MM.1S (cell line): ENCODE measurements at regions not wholly inside any gene's neighbourhood (a gene's known extent, or its start where the extent isn't known, plus 50 kb on each side); places are given as distances from the start of the nearest gene placed in this dataset.

Experiments
- DNase-seq: peaks from one replicate; pipeline ENCODE4 v3.0.0-alpha.2; 2015
- H2AFZ ChIP-seq: fragments of 300-600 bp; sonication (generic); 2 replicates; pipeline ENCODE4 v1.6.0; 2016; ENCODE audit warnings: antibody characterized with exemption, low read length
- H3F3A ChIP-seq: fragments of 300-600 bp; sonication (generic); 2 replicates; pipeline ENCODE4 v1.6.1; 2016; ENCODE audit warnings: mild to moderate bottlenecking, antibody characterized with exemption, low read length, moderate library complexity, mixed read lengths; ENCODE audit not compliant: insufficient read depth
- H3K27ac ChIP-seq: fragments of 300-600 bp; sonication (generic); 2 replicates; pipeline ENCODE4 v1.5.1; 2016; ENCODE audit warnings: mild to moderate bottlenecking, low read length
- H3K27me3 ChIP-seq: fragments of 300-600 bp; sonication (generic); replicated peaks from 2 replicates; pipeline ENCODE4 v1.6.0; 2016; ENCODE audit warnings: low read length; ENCODE audit not compliant: insufficient read depth
- H3K36me3 ChIP-seq: fragments of 300-600 bp; sonication (generic); replicated peaks from 2 replicates; pipeline ENCODE4 v1.6.1; 2016; ENCODE audit warnings: mild to moderate bottlenecking, low read length, mixed read lengths; ENCODE audit not compliant: insufficient read depth
- H3K4me1 ChIP-seq: fragments of 300-600 bp; sonication (generic); 2 replicates; pipeline ENCODE4 v1.6.1; 2016; ENCODE audit warnings: low read length, mixed read lengths
- H3K4me2 ChIP-seq: fragments of 300-600 bp; sonication (generic); 2 replicates; pipeline ENCODE4 v1.6.0; 2016; ENCODE audit warnings: low read depth, low read length
- H3K4me3 ChIP-seq: fragments of 300-600 bp; sonication (generic); 2 replicates; pipeline ENCODE4 v1.5.1; 2016; ENCODE audit warnings: low read length, mixed read lengths
- H3K79me2 ChIP-seq: fragments of 300-600 bp; sonication (generic); 2 replicates; pipeline ENCODE4 v1.6.1; 2016; ENCODE audit warnings: mixed run types, low read length, mixed read lengths
- H3K9ac ChIP-seq: fragments of 300-600 bp; sonication (generic); 2 replicates; pipeline ENCODE4 v1.6.1; 2016; ENCODE audit warnings: low read length, mixed read lengths
- H3K9me2 ChIP-seq: fragments of 300-600 bp; sonication (generic); replicated peaks from 2 replicates; pipeline ENCODE4 v1.6.1; 2016; ENCODE audit warnings: mild to moderate bottlenecking, low read length, mixed read lengths; ENCODE audit not compliant: insufficient read depth
- H3K9me3 ChIP-seq: fragments of 300-600 bp; sonication (generic); replicated peaks from 2 replicates; pipeline ENCODE4 v1.6.1; 2016; ENCODE audit warnings: mild to moderate bottlenecking, low read length, mixed read lengths; ENCODE audit not compliant: insufficient read depth
- H4K20me1 ChIP-seq: fragments of 300-600 bp; sonication (generic); 2 replicates; pipeline ENCODE4 v1.6.1; 2016; ENCODE audit warnings: mild to moderate bottlenecking, low read length, moderate library complexity, mixed read lengths; ENCODE audit not compliant: insufficient read depth
- CTCF ChIP-seq: fragments of 300-600 bp; sonication (generic); IDR thresholded peaks from 2 replicates; pipeline ENCODE4 v1.5.1; 2016; ENCODE audit warnings: antibody characterized with exemption, low read length, mixed read lengths
- EZH2 ChIP-seq: fragments of 300-600 bp; sonication (generic); optimal IDR thresholded peaks from 2 replicates; pipeline ENCODE3; 2017; ENCODE audit warnings: low read depth, mild to moderate bottlenecking, antibody characterized with exemption, low read length, mixed read lengths
- EZH2phosphoT487 ChIP-seq: fragments of 300-600 bp; sonication (generic); IDR thresholded peaks from 2 replicates; pipeline ENCODE4 v1.6.1; 2018; ENCODE audit warnings: antibody characterized with exemption, low read length

GRCh38 chr1:98461873-98462385, 199.6 kb upstream of the SNX7 start:
- H3K36me3 ChIP-seq: no peaks in the 10 kb centered on the region
- H4K20me1 ChIP-seq: no peaks in the 10 kb centered on the region
- DNase-seq: no peak
- no peak overlapping the region for H3K4me3 ChIP-seq
- H3K9me2 ChIP-seq: no peaks in the 10 kb centered on the region
- TF ChIP-seq EZH2 (no peak), CTCF (no peak), EZH2phosphoT487 (no peak)
- no peak overlapping the region for H3K27ac ChIP-seq
- H3K79me2 ChIP-seq: no peaks in the 10 kb centered on the region
- no peak overlapping the region for H3K9ac ChIP-seq
- H3K9me3 ChIP-seq: no peaks in the 10 kb centered on the region
- H3K4me1 ChIP-seq: no peaks in the 10 kb centered on the region
- no peaks in the 10 kb centered on the region for H3F3A ChIP-seq
- no peaks in the 10 kb centered on the region for H3K27me3 ChIP-seq
- H2AFZ ChIP-seq: no peak overlapping the region
- no peak overlapping the region for H3K4me2 ChIP-seq

GRCh38 chr1:98460136-98460535, 201.4 kb upstream of the SNX7 start:
- TF ChIP-seq CTCF (no peak), EZH2phosphoT487 (no peak), EZH2 (no peak)

GRCh38 chr1:98459486-98459870, 202.0 kb upstream of the SNX7 start:
- Histone ChIP-seq H3K9me3 (no peaks in the 10 kb centered on the region), H3K4me1 (no peaks in the 10 kb centered on the region), H3K9me2 (no peaks in the 10 kb centered on the region), H3K79me2 (no peaks in the 10 kb centered on the region), H3K36me3 (no peaks in the 10 kb centered on the region), H4K20me1 (no peaks in the 10 kb centered on the region), H2AFZ (no peak overlapping the region), H3F3A (no peaks in the 10 kb centered on the region), H3K4me3 (no peak overlapping the region), H3K27ac (no peak overlapping the region), H3K27me3 (no peaks in the 10 kb centered on the region), H3K4me2 (no peak overlapping the region), H3K9ac (no peak overlapping the region)
- no peak for DNase-seq
- TF ChIP-seq CTCF (no peak), EZH2 (no peak)

More at GRCh38 chr1:98460136-98460535, 201.4 kb upstream of the SNX7 start:
- Histone ChIP-seq H3K27me3 (no peaks in the 10 kb centered on the region), H3K9ac (no peak overlapping the region), H3K79me2 (no peaks in the 10 kb centered on the region), H3F3A (no peaks in the 10 kb centered on the region), H3K9me3 (no peaks in the 10 kb centered on the region), H4K20me1 (no peaks in the 10 kb centered on the region), H2AFZ (no peak overlapping the region), H3K36me3 (no peaks in the 10 kb centered on the region), H3K4me3 (no peak overlapping the region), H3K27ac (no peak overlapping the region), H3K9me2 (no peaks in the 10 kb centered on the region), H3K4me2 (no peak overlapping the region), H3K4me1 (no peaks in the 10 kb centered on the region)
- DNase-seq: no peak
